ENCODE measurements at regions not wholly inside any gene's neighbourhood (a gene's known extent, or its start where the extent isn't known, plus 50 kb on each side); places are given as distances from the start of the nearest gene placed in this dataset.

DNA sequence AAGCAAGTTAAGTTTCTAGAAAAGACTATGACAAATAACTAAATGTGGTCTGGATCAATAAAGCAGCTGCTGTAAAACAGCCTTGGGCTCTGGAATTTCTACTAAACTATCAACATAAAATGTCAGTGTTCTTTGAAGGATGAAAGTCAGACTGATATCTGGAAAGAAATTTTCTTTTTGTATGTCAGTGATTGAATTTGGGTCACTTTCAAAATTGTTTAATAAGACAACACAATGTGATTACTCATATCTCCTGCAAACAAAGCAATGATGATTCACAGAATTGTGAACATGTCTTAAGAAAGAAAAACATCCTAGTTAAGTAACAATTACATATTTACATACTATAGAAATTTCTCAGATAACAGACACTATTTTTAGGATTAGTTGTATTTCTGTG is 826.4 kb downstream of the PLA2G4A start:
- Histone ChIP-seq H3K36me3 (ENCODE audit: insufficient read depth) (no peaks in the 10 kb centered on the region), H3K79me2 (replicated peaks; ENCODE audit: insufficient read depth) (no peaks in the 10 kb centered on the region), H3K4me2 (no peak overlapping the region), H3K4me1 (ENCODE audit: insufficient read depth) (no peaks in the 10 kb centered on the region), H3K27me3 (ENCODE audit: insufficient read depth) (no peaks in the 10 kb centered on the region), H3F3A (replicated peaks; ENCODE audit: low read depth) (no peaks in the 10 kb centered on the region), H3K9me2 (ENCODE audit: insufficient read depth) (no peaks in the 10 kb centered on the region), H3K27ac (ENCODE audit: low read depth) (no peak overlapping the region), H3K4me3 (no peak overlapping the region), H2AFZ (no peak overlapping the region), H4K20me1 (replicated peaks; ENCODE audit: insufficient read depth) (no peaks in the 10 kb centered on the region)
- ATAC-seq = no peak
- TF ChIP-seq, protein P1, sequence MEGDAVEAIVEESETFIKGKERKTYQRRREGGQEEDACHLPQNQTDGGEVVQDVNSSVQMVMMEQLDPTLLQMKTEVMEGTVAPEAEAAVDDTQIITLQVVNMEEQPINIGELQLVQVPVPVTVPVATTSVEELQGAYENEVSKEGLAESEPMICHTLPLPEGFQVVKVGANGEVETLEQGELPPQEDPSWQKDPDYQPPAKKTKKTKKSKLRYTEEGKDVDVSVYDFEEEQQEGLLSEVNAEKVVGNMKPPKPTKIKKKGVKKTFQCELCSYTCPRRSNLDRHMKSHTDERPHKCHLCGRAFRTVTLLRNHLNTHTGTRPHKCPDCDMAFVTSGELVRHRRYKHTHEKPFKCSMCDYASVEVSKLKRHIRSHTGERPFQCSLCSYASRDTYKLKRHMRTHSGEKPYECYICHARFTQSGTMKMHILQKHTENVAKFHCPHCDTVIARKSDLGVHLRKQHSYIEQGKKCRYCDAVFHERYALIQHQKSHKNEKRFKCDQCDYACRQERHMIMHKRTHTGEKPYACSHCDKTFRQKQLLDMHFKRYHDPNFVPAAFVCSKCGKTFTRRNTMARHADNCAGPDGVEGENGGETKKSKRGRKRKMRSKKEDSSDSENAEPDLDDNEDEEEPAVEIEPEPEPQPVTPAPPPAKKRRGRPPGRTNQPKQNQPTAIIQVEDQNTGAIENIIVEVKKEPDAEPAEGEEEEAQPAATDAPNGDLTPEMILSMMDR (conservative IDR thresholded peaks at IDR 0.05; ENCODE audit: low read depth in 2 of 2) = no peak
- TF ChIP-seq ZNF114 (CRISPR knock-in tag; IDR thresholded peaks at IDR 0.05) (no peak), POLR2AphosphoS5 (IDR thresholded peaks at IDR 0.05; ENCODE audit: low read depth) (no peak), NANOG (IDR thresholded peaks at IDR 0.05; ENCODE audit: borderline replicate concordance) (no peak), EZH2 (IDR thresholded peaks at IDR 0.05; ENCODE audit: low read depth, unreplicated experiment) (no peak), CREB1 (CRISPR knock-in tag; IDR thresholded peaks at IDR 0.05; ENCODE audit: low read depth) (no peak), STAT1 (IDR thresholded peaks at IDR 0.05; ENCODE audit: unreplicated experiment) (no peak), ZNF331 (CRISPR knock-in tag; IDR thresholded peaks at IDR 0.05; ENCODE audit: low read depth) (no peak), EZH2phosphoT487 (IDR thresholded peaks at IDR 0.05; ENCODE audit: unreplicated experiment) (no peak), JUNB (IDR thresholded peaks at IDR 0.05; ENCODE audit: unreplicated experiment) (no peak)
- TF ChIP-seq, protein P2, sequence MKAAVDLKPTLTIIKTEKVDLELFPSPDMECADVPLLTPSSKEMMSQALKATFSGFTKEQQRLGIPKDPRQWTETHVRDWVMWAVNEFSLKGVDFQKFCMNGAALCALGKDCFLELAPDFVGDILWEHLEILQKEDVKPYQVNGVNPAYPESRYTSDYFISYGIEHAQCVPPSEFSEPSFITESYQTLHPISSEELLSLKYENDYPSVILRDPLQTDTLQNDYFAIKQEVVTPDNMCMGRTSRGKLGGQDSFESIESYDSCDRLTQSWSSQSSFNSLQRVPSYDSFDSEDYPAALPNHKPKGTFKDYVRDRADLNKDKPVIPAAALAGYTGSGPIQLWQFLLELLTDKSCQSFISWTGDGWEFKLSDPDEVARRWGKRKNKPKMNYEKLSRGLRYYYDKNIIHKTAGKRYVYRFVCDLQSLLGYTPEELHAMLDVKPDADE (IDR thresholded peaks at IDR 0.05) = no peak
- TF ChIP-seq, protein P3, sequence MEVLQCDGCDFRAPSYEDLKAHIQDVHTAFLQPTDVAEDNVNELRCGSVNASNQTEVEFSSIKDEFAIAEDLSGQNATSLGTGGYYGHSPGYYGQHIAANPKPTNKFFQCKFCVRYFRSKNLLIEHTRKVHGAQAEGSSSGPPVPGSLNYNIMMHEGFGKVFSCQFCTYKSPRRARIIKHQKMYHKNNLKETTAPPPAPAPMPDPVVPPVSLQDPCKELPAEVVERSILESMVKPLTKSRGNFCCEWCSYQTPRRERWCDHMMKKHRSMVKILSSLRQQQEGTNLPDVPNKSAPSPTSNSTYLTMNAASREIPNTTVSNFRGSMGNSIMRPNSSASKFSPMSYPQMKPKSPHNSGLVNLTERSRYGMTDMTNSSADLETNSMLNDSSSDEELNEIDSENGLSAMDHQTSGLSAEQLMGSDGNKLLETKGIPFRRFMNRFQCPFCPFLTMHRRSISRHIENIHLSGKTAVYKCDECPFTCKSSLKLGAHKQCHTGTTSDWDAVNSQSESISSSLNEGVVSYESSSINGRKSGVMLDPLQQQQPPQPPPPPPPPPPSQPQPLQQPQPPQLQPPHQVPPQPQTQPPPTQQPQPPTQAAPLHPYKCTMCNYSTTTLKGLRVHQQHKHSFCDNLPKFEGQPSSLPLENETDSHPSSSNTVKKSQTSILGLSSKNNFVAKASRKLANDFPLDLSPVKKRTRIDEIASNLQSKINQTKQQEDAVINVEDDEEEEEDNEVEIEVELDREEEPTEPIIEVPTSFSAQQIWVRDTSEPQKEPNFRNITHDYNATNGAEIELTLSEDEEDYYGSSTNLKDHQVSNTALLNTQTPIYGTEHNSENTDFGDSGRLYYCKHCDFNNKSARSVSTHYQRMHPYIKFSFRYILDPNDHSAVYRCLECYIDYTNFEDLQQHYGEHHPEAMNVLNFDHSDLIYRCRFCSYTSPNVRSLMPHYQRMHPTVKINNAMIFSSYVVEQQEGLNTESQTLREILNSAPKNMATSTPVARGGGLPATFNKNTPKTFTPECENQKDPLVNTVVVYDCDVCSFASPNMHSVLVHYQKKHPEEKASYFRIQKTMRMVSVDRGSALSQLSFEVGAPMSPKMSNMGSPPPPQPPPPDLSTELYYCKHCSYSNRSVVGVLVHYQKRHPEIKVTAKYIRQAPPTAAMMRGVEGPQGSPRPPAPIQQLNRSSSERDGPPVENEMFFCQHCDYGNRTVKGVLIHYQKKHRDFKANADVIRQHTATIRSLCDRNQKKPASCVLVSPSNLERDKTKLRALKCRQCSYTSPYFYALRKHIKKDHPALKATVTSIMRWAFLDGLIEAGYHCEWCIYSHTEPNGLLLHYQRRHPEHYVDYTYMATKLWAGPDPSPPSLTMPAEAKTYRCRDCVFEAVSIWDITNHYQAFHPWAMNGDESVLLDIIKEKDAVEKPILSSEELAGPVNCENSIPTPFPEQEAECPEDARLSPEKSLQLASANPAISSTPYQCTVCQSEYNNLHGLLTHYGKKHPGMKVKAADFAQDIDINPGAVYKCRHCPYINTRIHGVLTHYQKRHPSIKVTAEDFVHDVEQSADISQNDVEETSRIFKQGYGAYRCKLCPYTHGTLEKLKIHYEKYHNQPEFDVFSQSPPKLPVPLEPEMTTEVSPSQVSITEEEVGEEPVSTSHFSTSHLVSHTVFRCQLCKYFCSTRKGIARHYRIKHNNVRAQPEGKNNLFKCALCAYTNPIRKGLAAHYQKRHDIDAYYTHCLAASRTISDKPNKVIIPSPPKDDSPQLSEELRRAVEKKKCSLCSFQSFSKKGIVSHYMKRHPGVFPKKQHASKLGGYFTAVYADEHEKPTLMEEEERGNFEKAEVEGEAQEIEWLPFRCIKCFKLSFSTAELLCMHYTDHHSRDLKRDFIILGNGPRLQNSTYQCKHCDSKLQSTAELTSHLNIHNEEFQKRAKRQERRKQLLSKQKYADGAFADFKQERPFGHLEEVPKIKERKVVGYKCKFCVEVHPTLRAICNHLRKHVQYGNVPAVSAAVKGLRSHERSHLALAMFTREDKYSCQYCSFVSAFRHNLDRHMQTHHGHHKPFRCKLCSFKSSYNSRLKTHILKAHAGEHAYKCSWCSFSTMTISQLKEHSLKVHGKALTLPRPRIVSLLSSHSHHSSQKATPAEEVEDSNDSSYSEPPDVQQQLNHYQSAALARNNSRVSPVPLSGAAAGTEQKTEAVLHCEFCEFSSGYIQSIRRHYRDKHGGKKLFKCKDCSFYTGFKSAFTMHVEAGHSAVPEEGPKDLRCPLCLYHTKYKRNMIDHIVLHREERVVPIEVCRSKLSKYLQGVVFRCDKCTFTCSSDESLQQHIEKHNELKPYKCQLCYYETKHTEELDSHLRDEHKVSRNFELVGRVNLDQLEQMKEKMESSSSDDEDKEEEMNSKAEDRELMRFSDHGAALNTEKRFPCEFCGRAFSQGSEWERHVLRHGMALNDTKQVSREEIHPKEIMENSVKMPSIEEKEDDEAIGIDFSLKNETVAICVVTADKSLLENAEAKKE (CRISPR knock-in tag; IDR thresholded peaks at IDR 0.05) = no peak
- TF ChIP-seq, protein P4, sequence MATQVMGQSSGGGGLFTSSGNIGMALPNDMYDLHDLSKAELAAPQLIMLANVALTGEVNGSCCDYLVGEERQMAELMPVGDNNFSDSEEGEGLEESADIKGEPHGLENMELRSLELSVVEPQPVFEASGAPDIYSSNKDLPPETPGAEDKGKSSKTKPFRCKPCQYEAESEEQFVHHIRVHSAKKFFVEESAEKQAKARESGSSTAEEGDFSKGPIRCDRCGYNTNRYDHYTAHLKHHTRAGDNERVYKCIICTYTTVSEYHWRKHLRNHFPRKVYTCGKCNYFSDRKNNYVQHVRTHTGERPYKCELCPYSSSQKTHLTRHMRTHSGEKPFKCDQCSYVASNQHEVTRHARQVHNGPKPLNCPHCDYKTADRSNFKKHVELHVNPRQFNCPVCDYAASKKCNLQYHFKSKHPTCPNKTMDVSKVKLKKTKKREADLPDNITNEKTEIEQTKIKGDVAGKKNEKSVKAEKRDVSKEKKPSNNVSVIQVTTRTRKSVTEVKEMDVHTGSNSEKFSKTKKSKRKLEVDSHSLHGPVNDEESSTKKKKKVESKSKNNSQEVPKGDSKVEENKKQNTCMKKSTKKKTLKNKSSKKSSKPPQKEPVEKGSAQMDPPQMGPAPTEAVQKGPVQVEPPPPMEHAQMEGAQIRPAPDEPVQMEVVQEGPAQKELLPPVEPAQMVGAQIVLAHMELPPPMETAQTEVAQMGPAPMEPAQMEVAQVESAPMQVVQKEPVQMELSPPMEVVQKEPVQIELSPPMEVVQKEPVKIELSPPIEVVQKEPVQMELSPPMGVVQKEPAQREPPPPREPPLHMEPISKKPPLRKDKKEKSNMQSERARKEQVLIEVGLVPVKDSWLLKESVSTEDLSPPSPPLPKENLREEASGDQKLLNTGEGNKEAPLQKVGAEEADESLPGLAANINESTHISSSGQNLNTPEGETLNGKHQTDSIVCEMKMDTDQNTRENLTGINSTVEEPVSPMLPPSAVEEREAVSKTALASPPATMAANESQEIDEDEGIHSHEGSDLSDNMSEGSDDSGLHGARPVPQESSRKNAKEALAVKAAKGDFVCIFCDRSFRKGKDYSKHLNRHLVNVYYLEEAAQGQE (IDR thresholded peaks at IDR 0.05; ENCODE audit: unreplicated experiment) = no peak
- Mint-ChIP-seq H3K27ac (no peak overlapping the region), H3K4me3 (no peak overlapping the region), H3K4me1 (no peaks in the 10 kb centered on the region), H3K36me3 (ENCODE audit: low read depth) (no peaks in the 10 kb centered on the region), H3K9me3 (no peaks in the 10 kb centered on the region), H3K27me3 (ENCODE audit: insufficient read depth, low read depth, poor library complexity) (no peaks in the 10 kb centered on the region)
- no peak for DNase-seq (ENCODE audit: low spot score)

All from GM23338 (cell line).